ENCODE measurements at regions not wholly inside any gene's neighbourhood (a gene's known extent, or its start where the extent isn't known, plus 50 kb on each side); places are given as distances from the start of the nearest gene placed in this dataset.

GRCh38 chr10:3493621-3494020 lies 291.4 kb downstream of the KLF6 start:
- no peak for DNase-seq (ENCODE audit: extremely low read depth in 1 of 2, low read depth in 1 of 2)

GRCh38 chr10:3491571-3491970 lies 293.4 kb downstream of the KLF6 start:
- DNase-seq (ENCODE audit: extremely low read depth in 1 of 2, low read depth in 1 of 2): no peak

- no peak for DNase-seq (ENCODE audit: extremely low read depth in 1 of 2, low read depth in 1 of 2)
These were observed 297.8 kb downstream of the KLF6 start for GRCh38 chr10:3487228-3487627.

- DNase-seq (ENCODE audit: extremely low read depth in 1 of 2, low read depth in 1 of 2): no peak
These were observed 298.5 kb downstream of the KLF6 start for GRCh38 chr10:3486346-3487065.

DNA sequence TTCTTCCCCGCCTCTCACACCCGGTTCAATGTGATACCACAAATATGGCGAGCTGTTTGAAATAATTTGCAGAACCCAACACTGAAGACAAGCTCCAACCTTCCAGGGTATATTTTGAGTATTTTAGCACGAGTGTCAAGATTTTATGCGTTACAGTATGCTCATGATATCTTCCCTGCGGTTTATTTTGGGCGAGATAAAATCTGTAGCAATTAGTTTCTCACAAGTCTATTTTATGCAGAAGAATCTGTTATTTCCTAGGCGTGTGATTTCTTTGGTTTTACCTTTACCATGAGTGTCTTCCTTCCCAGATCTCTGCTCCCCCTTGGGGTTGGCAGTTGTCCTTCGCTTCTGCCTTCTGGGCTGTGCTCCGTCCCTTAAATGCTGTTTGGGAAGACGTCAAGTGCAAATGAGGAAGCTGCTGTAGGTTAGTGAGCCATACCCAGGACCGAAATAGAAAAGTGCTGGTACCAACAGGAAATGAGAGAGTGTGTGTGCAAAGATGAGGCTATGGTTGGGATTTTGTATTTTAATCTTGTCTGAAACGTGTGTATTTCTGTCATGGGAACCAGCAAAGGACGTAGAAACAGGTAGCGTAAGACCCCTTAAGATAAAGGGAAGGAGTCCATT lies 299.8 kb downstream of the KLF6 start:
- DNase-seq (ENCODE audit: extremely low read depth in 1 of 2, low read depth in 1 of 2): no peak

GRCh38 chr10:3484306-3485056 lies 300.5 kb downstream of the KLF6 start:
- DNase-seq (ENCODE audit: extremely low read depth in 1 of 2, low read depth in 1 of 2): no peak

- no peak for DNase-seq (ENCODE audit: extremely low read depth in 1 of 2, low read depth in 1 of 2)
These were observed 302.6 kb downstream of the KLF6 start for GRCh38 chr10:3482200-3482993.

- DNase-seq (ENCODE audit: extremely low read depth in 1 of 2, low read depth in 1 of 2): no peak
These were observed 303.5 kb downstream of the KLF6 start for GRCh38 chr10:3481496-3481895.

- DNase-seq (ENCODE audit: extremely low read depth in 1 of 2, low read depth in 1 of 2): no peak
These were observed 304.1 kb downstream of the KLF6 start for GRCh38 chr10:3480990-3481315.

GRCh38 chr10:3480281-3480989 lies 304.6 kb downstream of the KLF6 start:
- DNase-seq (ENCODE audit: extremely low read depth in 1 of 2, low read depth in 1 of 2): no peak

- no peak for DNase-seq (ENCODE audit: extremely low read depth in 1 of 2, low read depth in 1 of 2)
These were observed 306.2 kb upstream of the PITRM1 start for GRCh38 chr10:3478632-3479240.

DNA sequence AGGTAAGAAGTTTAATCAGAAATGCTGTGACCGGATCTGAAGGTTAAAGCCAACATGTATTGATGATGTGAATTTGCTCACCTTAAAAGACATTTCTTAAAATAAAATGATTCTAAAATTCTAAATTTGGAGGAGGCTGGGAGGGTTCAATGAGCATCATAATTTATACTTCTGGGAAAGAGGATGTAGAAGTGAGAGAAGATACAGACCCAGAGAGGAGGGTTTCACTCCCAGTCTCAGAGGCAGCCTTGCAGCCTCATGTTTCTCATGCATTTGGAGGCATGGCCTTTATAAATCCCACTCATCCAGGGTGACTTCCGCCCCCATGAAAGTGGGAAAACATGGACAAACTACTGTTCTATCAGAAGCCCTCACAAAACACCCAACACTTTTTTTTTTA lies 305.6 kb upstream of the PITRM1 start:
- no peak for DNase-seq (ENCODE audit: extremely low read depth in 1 of 2, low read depth in 1 of 2)

DNA sequence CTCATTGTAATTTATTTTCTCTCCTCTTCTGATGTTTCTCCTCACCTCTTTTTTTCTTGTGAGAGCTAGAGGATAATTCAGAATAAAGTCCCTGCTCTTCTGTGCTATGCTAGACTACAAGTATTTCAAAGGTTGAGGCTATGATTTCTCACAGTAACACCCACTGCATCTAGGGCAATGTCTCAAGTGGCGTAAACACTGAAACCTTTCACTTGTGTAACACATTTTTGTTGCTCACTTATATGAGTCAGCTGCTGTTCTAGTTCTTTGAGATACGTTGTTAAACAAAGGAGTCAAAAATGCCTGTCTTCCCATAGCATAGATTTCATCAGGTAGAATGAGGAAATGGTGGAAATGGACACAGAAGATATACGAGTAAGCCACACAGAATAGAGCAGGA lies 305.1 kb upstream of the PITRM1 start:
- DNase-seq (ENCODE audit: extremely low read depth in 1 of 2, low read depth in 1 of 2): no peak

DNA sequence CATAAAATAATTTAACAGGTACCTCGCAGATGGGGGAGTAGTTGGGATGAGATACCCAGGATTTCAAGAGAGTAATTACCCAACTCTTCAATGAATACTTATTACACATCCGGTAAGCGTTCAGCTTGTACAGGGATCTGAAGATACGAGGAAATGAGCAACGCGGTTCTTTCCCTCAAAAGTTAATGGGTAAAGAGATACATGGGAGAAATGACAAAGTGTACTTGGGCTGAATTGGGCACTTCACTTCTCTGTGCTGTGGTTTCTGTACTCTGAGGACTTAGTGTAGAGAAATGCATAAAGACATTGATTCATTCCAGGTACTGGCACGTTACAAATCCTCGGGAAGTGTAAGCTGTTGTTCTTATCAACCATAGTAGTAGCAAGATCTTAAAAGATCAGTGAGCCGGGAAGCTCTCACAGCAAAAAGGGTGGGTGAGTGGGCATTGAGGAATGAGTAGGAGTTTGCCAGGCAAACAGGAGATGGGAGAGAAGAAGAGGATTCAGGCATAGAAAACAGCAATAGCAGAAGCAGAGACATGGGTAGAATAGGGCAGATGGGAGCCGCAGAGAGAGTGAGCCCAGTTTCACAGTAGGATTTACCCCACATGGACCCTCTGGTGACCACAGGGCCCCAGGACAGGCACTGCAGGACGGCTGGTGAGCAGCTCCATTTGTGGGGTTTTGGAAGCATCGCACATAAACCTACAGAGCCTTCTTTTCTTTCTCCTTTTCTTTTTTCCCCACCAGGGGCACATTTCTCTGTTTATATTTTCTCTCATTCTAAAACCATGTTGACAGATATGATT lies 304.3 kb upstream of the PITRM1 start:
- no peak for DNase-seq (ENCODE audit: extremely low read depth in 1 of 2, low read depth in 1 of 2)

DNA sequence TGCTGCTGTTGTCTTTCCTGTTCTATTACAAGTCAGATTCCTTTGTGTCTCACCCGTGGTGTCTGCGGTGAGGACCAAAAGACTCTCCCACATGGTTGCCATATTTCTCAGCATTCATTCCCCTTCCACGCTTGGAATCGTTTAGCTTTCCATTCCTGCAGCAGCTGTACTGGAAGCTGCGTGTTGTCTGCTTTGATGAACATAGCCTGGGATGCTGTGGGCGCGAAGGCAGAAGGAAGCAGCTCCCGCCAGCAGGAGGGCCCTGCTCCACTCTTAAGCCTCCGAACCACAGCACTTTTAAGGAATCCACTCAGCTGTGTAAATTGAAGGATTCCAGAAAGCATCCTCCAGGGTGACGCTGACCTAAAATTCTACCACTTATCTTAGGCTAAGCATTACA lies 303.6 kb upstream of the PITRM1 start:
- DNase-seq (ENCODE audit: extremely low read depth in 1 of 2, low read depth in 1 of 2): no peak

GRCh38 chr10:3475367-3475766 lies 302.8 kb upstream of the PITRM1 start:
- no peak for DNase-seq (ENCODE audit: extremely low read depth in 1 of 2, low read depth in 1 of 2)

- no peak for DNase-seq (ENCODE audit: extremely low read depth in 1 of 2, low read depth in 1 of 2)
These were observed 301.7 kb upstream of the PITRM1 start for GRCh38 chr10:3474266-3474665.

- no peak for DNase-seq (ENCODE audit: extremely low read depth in 1 of 2, low read depth in 1 of 2)
These were observed 300.7 kb upstream of the PITRM1 start for GRCh38 chr10:3473271-3473670.

DNA sequence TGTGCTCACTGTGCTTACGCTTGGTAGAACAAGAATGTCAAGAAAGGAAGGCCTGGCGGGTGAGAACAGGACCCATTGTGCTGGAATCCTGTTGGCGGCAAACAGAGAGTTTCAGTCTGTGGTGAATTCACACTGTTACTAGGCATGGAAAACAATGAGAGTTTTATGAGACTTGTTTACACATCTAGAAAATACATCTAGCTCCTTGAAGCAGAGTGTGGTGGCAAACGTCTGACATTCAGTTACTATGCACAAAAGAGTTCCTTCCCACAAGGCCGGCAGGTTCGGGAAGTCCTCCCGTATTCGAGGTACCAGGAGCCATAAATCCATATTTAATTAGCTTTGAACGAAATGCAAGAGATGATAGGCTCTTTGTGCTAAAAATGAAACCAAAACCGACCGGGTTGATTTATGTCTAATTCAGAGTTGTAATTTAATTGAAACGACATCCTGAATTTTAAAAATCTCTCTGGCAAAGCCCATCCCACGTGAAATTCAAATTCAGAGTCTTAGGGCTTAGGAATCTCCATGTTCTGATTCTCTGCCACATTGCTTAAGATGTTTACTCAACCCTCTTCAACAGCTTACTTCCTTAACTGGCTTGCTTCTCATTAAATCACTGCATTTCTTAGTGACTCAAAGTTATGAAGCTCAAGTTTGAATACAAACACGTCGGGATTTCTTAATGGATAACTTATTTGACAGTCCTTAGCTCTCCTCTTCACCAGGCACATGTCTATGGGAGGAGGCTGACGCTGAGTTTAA lies 299.9 kb upstream of the PITRM1 start:
- no peak for DNase-seq (ENCODE audit: extremely low read depth in 1 of 2, low read depth in 1 of 2)

Measured in activated CD8-positive, alpha-beta memory T cell treated with anti-CD3 and anti-CD28 coated beads for 1 hour (primary cell).